ENCODE measurements at regions not wholly inside any gene's neighbourhood (a gene's known extent, or its start where the extent isn't known, plus 50 kb on each side); places are given as distances from the start of the nearest gene placed in this dataset.
A peak's percentile ranks its signal among the peaks of the same experiment; 100 is the strongest.
"Not testable (repeated sequence)": the region's sequence is repeated elsewhere in the genome, so short reads cannot be mapped to it uniquely, and the experiment has no call there.

GRCh38 chr2:204127238-204127637 lies 190.7 kb downstream of the ICOS start:
- Mint-ChIP-seq H3K9me3 (no peaks in the 10 kb centered on the region), H3K4me1 (no peaks in the 10 kb centered on the region), H3K36me3 (no peaks in the 10 kb centered on the region), H3K27me3 (peaks cover 12 to 17% of the 10 kb centered on the region in 2 donors), H3K4me3 (no peak overlapping the region), H3K27ac (no peak overlapping the region)
- ATAC-seq (replicated peaks) = no peak
- no peak for DNase-seq

- no peak for ATAC-seq (replicated peaks)
- H3K9me3 Mint-ChIP-seq = no peaks in the 10 kb centered on the region
- DNase-seq = no peak
- H3K4me3 Mint-ChIP-seq = no peak overlapping the region
- H3K27ac Mint-ChIP-seq = no peak overlapping the region
- no peaks in the 10 kb centered on the region for H3K4me1 Mint-ChIP-seq
- H3K27me3 Mint-ChIP-seq = peaks cover 7 to 14% of the 10 kb centered on the region in 2 donors
- H3K36me3 Mint-ChIP-seq = no peaks in the 10 kb centered on the region
Measured at GRCh38 chr2:204129591-204130294, 193.2 kb downstream of the ICOS start.

GRCh38 chr2:204131621-204132020 lies 195.1 kb downstream of the ICOS start:
- no peaks in the 10 kb centered on the region for H3K9me3 Mint-ChIP-seq
- no peak for DNase-seq
- no peak for ATAC-seq (replicated peaks)
- H3K4me1 Mint-ChIP-seq = no peaks in the 10 kb centered on the region
- H3K36me3 Mint-ChIP-seq = no peaks in the 10 kb centered on the region
- H3K27ac Mint-ChIP-seq = no peak overlapping the region
- H3K27me3 Mint-ChIP-seq = peaks cover 15 to 18% of the 10 kb centered on the region in 2 donors
- no peak overlapping the region for H3K4me3 Mint-ChIP-seq

GRCh38 chr2:204133476-204133875 lies 196.9 kb downstream of the ICOS start:
- Mint-ChIP-seq H3K27me3 (peaks cover 15 to 18% of the 10 kb centered on the region in 2 donors), H3K4me1 (no peaks in the 10 kb centered on the region), H3K36me3 (no peaks in the 10 kb centered on the region), H3K4me3 (no peak overlapping the region), H3K27ac (no peak overlapping the region), H3K9me3 (no peaks in the 10 kb centered on the region)
- ATAC-seq (replicated peaks) (no peak), DNase-seq (no peak)

- peaks cover 15 to 18% of the 10 kb centered on the region in 2 donors for H3K27me3 Mint-ChIP-seq
- no peaks in the 10 kb centered on the region for H3K36me3 Mint-ChIP-seq
Measured at GRCh38 chr2:204134421-204134820, 197.9 kb downstream of the ICOS start.

GRCh38 chr2:204135752-204136151 lies 199.2 kb downstream of the ICOS start:
- H3K36me3 Mint-ChIP-seq = no peaks in the 10 kb centered on the region
- H3K27ac Mint-ChIP-seq = no peak overlapping the region
- no peaks in the 10 kb centered on the region for H3K9me3 Mint-ChIP-seq
- no peaks in the 10 kb centered on the region for H3K4me1 Mint-ChIP-seq
- no peak overlapping the region for H3K4me3 Mint-ChIP-seq
- peak; percentile 31 to 38 for ATAC-seq (replicated peaks)
- DNase-seq = no peak
- peaks cover 12% of the 10 kb centered on the region in 2 donors for H3K27me3 Mint-ChIP-seq

More at GRCh38 chr2:204134421-204134820, 197.9 kb downstream of the ICOS start:
- Mint-ChIP-seq H3K27ac (no peak overlapping the region), H3K4me1 (no peaks in the 10 kb centered on the region), H3K4me3 (no peak overlapping the region), H3K9me3 (no peaks in the 10 kb centered on the region)
- DNase-seq (no peak), ATAC-seq (replicated peaks) (no peak)

GRCh38 chr2:204138206-204138605 lies 201.6 kb downstream of the ICOS start:
- Mint-ChIP-seq H3K27ac (no peak overlapping the region), H3K9me3 (no peaks in the 10 kb centered on the region), H3K4me3 (no peak overlapping the region), H3K27me3 (peaks cover 8 to 18% of the 10 kb centered on the region in 2 donors), H3K36me3 (no peaks in the 10 kb centered on the region), H3K4me1 (no peaks in the 10 kb centered on the region)
- DNase-seq (no peak), ATAC-seq (replicated peaks) (no peak)

GRCh38 chr2:204140246-204140645 lies 203.7 kb downstream of the ICOS start:
- Mint-ChIP-seq H3K27me3 (peaks cover 7 to 22% of the 10 kb centered on the region in 2 donors), H3K4me3 (no peak overlapping the region), H3K27ac (no peak overlapping the region), H3K36me3 (no peaks in the 10 kb centered on the region), H3K9me3 (no peaks in the 10 kb centered on the region), H3K4me1 (peaks cover 0 to 2% of the 10 kb centered on the region in 2 donors)
- no peak for DNase-seq
- no peak for ATAC-seq (replicated peaks)

- Mint-ChIP-seq H3K9me3 (no peaks in the 10 kb centered on the region), H3K4me1 (peaks cover 6 to 7% of the 10 kb centered on the region in 2 donors), H3K36me3 (no peaks in the 10 kb centered on the region), H3K27ac (no peak overlapping the region), H3K4me3 (no peak overlapping the region), H3K27me3 (peaks cover 0 to 33% of the 10 kb centered on the region in 2 donors)
- DNase-seq (no peak), ATAC-seq (replicated peaks) (no peak)
Measured at GRCh38 chr2:204143216-204144014, 206.9 kb downstream of the ICOS start.

GRCh38 chr2:204144492-204144891 lies 207.9 kb downstream of the ICOS start:
- no peak for ATAC-seq (replicated peaks)
- DNase-seq = no peak
- Mint-ChIP-seq H3K27ac (peak overlapping the region; percentile 59), H3K4me1 (peaks cover 6 to 7% of the 10 kb centered on the region in 2 donors), H3K36me3 (no peaks in the 10 kb centered on the region), H3K4me3 (no peak overlapping the region), H3K9me3 (no peaks in the 10 kb centered on the region), H3K27me3 (peaks cover 0 to 44% of the 10 kb centered on the region in 2 donors)

GRCh38 chr2:204145263-204145751 lies 208.7 kb downstream of the ICOS start:
- Mint-ChIP-seq H3K4me1 (peaks cover 6 to 7% of the 10 kb centered on the region in 2 donors), H3K27ac (no peak overlapping the region), H3K36me3 (no peaks in the 10 kb centered on the region), H3K9me3 (no peaks in the 10 kb centered on the region), H3K27me3 (peaks cover 2 to 44% of the 10 kb centered on the region in 2 donors), H3K4me3 (peak overlapping the region; percentile 62 to 78)
- DNase-seq (peak; percentile 61), ATAC-seq (replicated peaks) (peak; percentile 98)

- ATAC-seq (replicated peaks) (no peak), DNase-seq (no peak)
- H3K27ac Mint-ChIP-seq = peak overlapping the region; percentile 17
- H3K27me3 Mint-ChIP-seq = peaks cover 7 to 44% of the 10 kb centered on the region in 2 donors
- no peaks in the 10 kb centered on the region for H3K9me3 Mint-ChIP-seq
- H3K4me1 Mint-ChIP-seq = peaks cover 6 to 7% of the 10 kb centered on the region in 2 donors
- no peaks in the 10 kb centered on the region for H3K36me3 Mint-ChIP-seq
- H3K4me3 Mint-ChIP-seq = peak overlapping the region; percentile 62 to 78
Measured at GRCh38 chr2:204145791-204146190, 209.2 kb downstream of the ICOS start.

- not testable (repeated sequence) for ATAC-seq (replicated peaks); H3K36me3 Mint-ChIP-seq; H3K4me1 Mint-ChIP-seq; H3K4me3 Mint-ChIP-seq; DNase-seq; H3K27ac Mint-ChIP-seq; H3K9me3 Mint-ChIP-seq
- peaks cover 7 to 44% of the 10 kb centered on the region in 2 donors for H3K27me3 Mint-ChIP-seq
Measured at GRCh38 chr2:204147040-204147439, 210.5 kb downstream of the ICOS start.

GRCh38 chr2:204150721-204151120 lies 214.2 kb downstream of the ICOS start:
- H3K27ac Mint-ChIP-seq = no peak overlapping the region
- no peaks in the 10 kb centered on the region for H3K9me3 Mint-ChIP-seq
- DNase-seq = no peak
- H3K36me3 Mint-ChIP-seq = no peaks in the 10 kb centered on the region
- H3K4me1 Mint-ChIP-seq = peaks cover 3 to 4% of the 10 kb centered on the region in 2 donors
- peaks cover 7 to 23% of the 10 kb centered on the region in 2 donors for H3K27me3 Mint-ChIP-seq
- no peak for ATAC-seq (replicated peaks)
- no peak overlapping the region for H3K4me3 Mint-ChIP-seq

All from stimulated activated naive B cell treated with anti-CD40 and anti-IgM and Interleukin-4, amounts not matched to agents 10 μg/mL and 1 μg/mL and 100 μg/mL, for 72 hours (primary cell).